ENCODE measurements at regions not wholly inside any gene's neighbourhood (a gene's known extent, or its start where the extent isn't known, plus 50 kb on each side); places are given as distances from the start of the nearest gene placed in this dataset.

- no peaks in the 10 kb centered on the region for H3K9me3 ChIP-seq (ENCODE audit: control insufficient read depth, insufficient read depth, low read depth, low read length)
- TF ChIP-seq POLR2AphosphoS5 (IDR thresholded peaks at IDR 0.05; ENCODE audit: low read depth, low read length): no peak
- no peak for TF ChIP-seq TCF7L2 (IDR thresholded peaks at IDR 0.05; ENCODE audit: low read depth, low read length)
- no peak for TF ChIP-seq REST (IDR thresholded peaks at IDR 0.05; ENCODE audit: insufficient read depth in 1 of 2, low read depth in 2 of 2, low read length in 1 of 2)
- TF ChIP-seq CTCF (IDR thresholded peaks at IDR 0.05): no peak
- TF ChIP-seq SIN3A (IDR thresholded peaks at IDR 0.05; ENCODE audit: borderline replicate concordance, insufficient read depth, low read depth, low read length): no peak
- no TSS peak for BruUV-seq (replicated peaks)
- peaks cover 40% of the 10 kb centered on the region for H3K4me1 ChIP-seq (ENCODE audit: control insufficient read depth, insufficient read depth, low read length)
- no peaks in the 10 kb centered on the region; the same call in 1 of the 2 replicates for H3K36me3 ChIP-seq (ENCODE audit: control insufficient read depth, insufficient read depth, low read length)
- ATAC-seq (no peak), DNase-seq (ENCODE audit: low read depth, low spot score) (no peak)
- H3K4me3 ChIP-seq (ENCODE audit: low read depth in 2 of 2, low read length in 2 of 2): no peak overlapping the region
- in situ Hi-C loops (cut with HindIII; ENCODE audit: low pct_unique_long_range_greater_than_20kb, low sequenced_read_pairs) (no loop called here), intact Hi-C loops (cut with micrococcal nuclease; ENCODE audit: unreplicated experiment) (no loop called here)
- no peak overlapping the region for H3K27ac ChIP-seq (ENCODE audit: low read length)
- ChIA-PET CTCF (no interaction called here), POLR2A (no interaction called here)
- H3K27me3 ChIP-seq (ENCODE audit: control insufficient read depth, insufficient read depth, low read length): no peaks in the 10 kb centered on the region
These were observed 66.1 kb downstream of the FAM217A start for GRCh38 chr6:4012826-4013225.

GRCh38 chr6:4017058-4017739 lies 61.7 kb downstream of the FAM217A start:
- H3K4me3 ChIP-seq (ENCODE audit: low read depth in 2 of 2, low read length in 2 of 2): peak overlapping the region; percentile 77 to 83
- H3K27ac ChIP-seq (ENCODE audit: low read length): peak overlapping the region; percentile 99
- H3K9me3 ChIP-seq (ENCODE audit: control insufficient read depth, insufficient read depth, low read depth, low read length): no peaks in the 10 kb centered on the region
- H3K4me1 ChIP-seq (ENCODE audit: control insufficient read depth, insufficient read depth, low read length): peaks cover 24% of the 10 kb centered on the region
- in situ Hi-C loops (cut with HindIII; ENCODE audit: low pct_unique_long_range_greater_than_20kb, low sequenced_read_pairs): no loop called here
- ChIA-PET POLR2A (no interaction called here), CTCF (no interaction called here)
- H3K27me3 ChIP-seq (ENCODE audit: control insufficient read depth, insufficient read depth, low read length): no peaks in the 10 kb centered on the region
- DNase-seq (ENCODE audit: low read depth, low spot score): no peak
- TF ChIP-seq SIN3A (IDR thresholded peaks at IDR 0.05; ENCODE audit: borderline replicate concordance, insufficient read depth, low read depth, low read length) (no peak), CTCF (IDR thresholded peaks at IDR 0.05) (no peak), REST (IDR thresholded peaks at IDR 0.05; ENCODE audit: insufficient read depth in 1 of 2, low read depth in 2 of 2, low read length in 1 of 2) (no peak), POLR2AphosphoS5 (IDR thresholded peaks at IDR 0.05; ENCODE audit: low read depth, low read length) (no peak), TCF7L2 (IDR thresholded peaks at IDR 0.05; ENCODE audit: low read depth, low read length) (no peak)
- BruUV-seq (replicated peaks): no TSS peak
- no peak for ATAC-seq
- H3K36me3 ChIP-seq (ENCODE audit: control insufficient read depth, insufficient read depth, low read length): peaks cover 2% of the 10 kb centered on the region; the same call in 1 of the 2 replicates
- intact Hi-C loops (cut with micrococcal nuclease; ENCODE audit: unreplicated experiment): no loop called here

Data from Panc1 (cell line).